ENCODE measurements at regions not wholly inside any gene's neighbourhood (a gene's known extent, or its start where the extent isn't known, plus 50 kb on each side); places are given as distances from the start of the nearest gene placed in this dataset.

DNA sequence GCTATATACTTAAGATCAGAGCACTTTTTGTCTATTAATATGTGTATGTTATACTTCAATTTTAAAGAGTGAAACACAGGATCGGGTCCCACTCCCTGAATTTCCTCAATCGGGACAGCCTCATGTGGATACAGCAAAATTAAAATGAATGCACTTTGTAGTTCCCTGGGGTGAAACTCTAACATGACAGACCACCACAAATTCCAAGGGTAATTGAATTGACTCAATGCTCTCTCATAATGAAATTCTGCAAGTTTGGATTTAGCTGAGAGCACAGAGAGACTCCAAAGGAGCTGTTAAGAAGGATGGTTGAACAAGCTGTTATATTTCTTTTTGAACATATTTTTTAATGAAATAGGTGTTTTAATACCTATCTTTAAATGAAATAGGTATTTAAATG lies 413.6 kb downstream of the GXYLT1 start:
- Mint-ChIP-seq H3K36me3 (no peaks in the 10 kb centered on the region), H3K27ac (no peak overlapping the region), H3K9me3 (peaks cover 3% of the 10 kb centered on the region), H3K4me1 (ENCODE audit: low read depth in 2 of 2) (no peaks in the 10 kb centered on the region), H3K4me3 (no peak overlapping the region), H3K27me3 (no peaks in the 10 kb centered on the region)
- ATAC-seq: no peak
- no peak for DNase-seq (ENCODE audit: low spot score)

GRCh38 chr12:41724216-41724615 lies 420.5 kb downstream of the GXYLT1 start:
- H3K27me3 Mint-ChIP-seq: no peaks in the 10 kb centered on the region
- H3K4me3 Mint-ChIP-seq: no peak overlapping the region
- peaks cover 3% of the 10 kb centered on the region for H3K9me3 Mint-ChIP-seq
- DNase-seq (ENCODE audit: low spot score) (no peak), ATAC-seq (no peak)
- no peaks in the 10 kb centered on the region for H3K36me3 Mint-ChIP-seq
- H3K27ac Mint-ChIP-seq: no peak overlapping the region
- no peaks in the 10 kb centered on the region for H3K4me1 Mint-ChIP-seq (ENCODE audit: low read depth in 2 of 2)

- Mint-ChIP-seq H3K4me1 (ENCODE audit: low read depth in 2 of 2) (no peaks in the 10 kb centered on the region), H3K27me3 (no peaks in the 10 kb centered on the region)
Measured at GRCh38 chr12:41719214-41719613, 425.5 kb downstream of the GXYLT1 start.

DNA sequence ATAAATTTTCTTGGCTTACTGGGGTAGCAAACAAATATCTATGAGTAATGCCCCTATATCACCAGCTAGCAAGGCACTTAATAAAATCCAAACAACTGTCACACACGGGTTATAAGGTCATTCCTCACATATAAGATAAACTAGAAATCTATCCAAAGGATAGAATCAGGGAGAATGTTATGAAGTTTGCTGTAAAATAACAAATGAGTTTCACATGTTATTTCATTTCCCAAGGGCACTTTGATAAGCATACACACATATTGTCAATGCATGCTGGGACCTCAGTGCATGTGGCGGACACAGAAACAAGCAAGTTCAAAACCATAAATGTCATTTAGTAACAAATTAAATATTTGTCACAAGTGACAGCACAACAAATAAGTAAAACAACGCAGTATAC lies 429.4 kb downstream of the GXYLT1 start:
- DNase-seq (ENCODE audit: low spot score) (no peak), ATAC-seq (no peak)
- no peak overlapping the region for H3K4me3 Mint-ChIP-seq
- no peaks in the 10 kb centered on the region for H3K36me3 Mint-ChIP-seq
- no peak overlapping the region for H3K27ac Mint-ChIP-seq
- H3K4me1 Mint-ChIP-seq (ENCODE audit: low read depth in 2 of 2): no peaks in the 10 kb centered on the region
- H3K27me3 Mint-ChIP-seq: no peaks in the 10 kb centered on the region
- H3K9me3 Mint-ChIP-seq: no peaks in the 10 kb centered on the region

More at GRCh38 chr12:41719214-41719613, 425.5 kb downstream of the GXYLT1 start:
- Mint-ChIP-seq H3K9me3 (peaks cover 3% of the 10 kb centered on the region), H3K4me3 (no peak overlapping the region), H3K27ac (no peak overlapping the region), H3K36me3 (no peaks in the 10 kb centered on the region)
- DNase-seq (ENCODE audit: low spot score): no peak
- ATAC-seq: no peak

- H3K4me3 Mint-ChIP-seq: no peak overlapping the region
- H3K4me1 Mint-ChIP-seq (ENCODE audit: low read depth in 2 of 2): no peaks in the 10 kb centered on the region
- H3K9me3 Mint-ChIP-seq: peaks cover 7% of the 10 kb centered on the region
- DNase-seq (ENCODE audit: low spot score) (no peak), ATAC-seq (no peak)
- no peaks in the 10 kb centered on the region for H3K36me3 Mint-ChIP-seq
- no peak overlapping the region for H3K27ac Mint-ChIP-seq
- H3K27me3 Mint-ChIP-seq: no peaks in the 10 kb centered on the region
Measured at GRCh38 chr12:41709463-41710285, 435.0 kb downstream of the GXYLT1 start.

- DNase-seq (ENCODE audit: low spot score) (no peak), ATAC-seq (no peak)
- Mint-ChIP-seq H3K27me3 (no peaks in the 10 kb centered on the region), H3K27ac (no peak overlapping the region), H3K4me1 (ENCODE audit: low read depth in 2 of 2) (no peaks in the 10 kb centered on the region), H3K4me3 (no peak overlapping the region), H3K9me3 (peaks cover 7% of the 10 kb centered on the region), H3K36me3 (no peaks in the 10 kb centered on the region)
Measured at GRCh38 chr12:41709012-41709411, 435.7 kb downstream of the GXYLT1 start.

- ATAC-seq (no peak), DNase-seq (ENCODE audit: low spot score) (no peak)
- no peak overlapping the region for H3K4me3 Mint-ChIP-seq
- H3K4me1 Mint-ChIP-seq (ENCODE audit: low read depth in 2 of 2): no peaks in the 10 kb centered on the region
- peaks cover 0 to 8% of the 10 kb centered on the region in 2 donors for H3K27me3 Mint-ChIP-seq
- H3K27ac Mint-ChIP-seq: no peak overlapping the region
- H3K36me3 Mint-ChIP-seq: no peaks in the 10 kb centered on the region
- H3K9me3 Mint-ChIP-seq: peaks cover 7% of the 10 kb centered on the region
Measured at GRCh38 chr12:41706376-41706775, 438.3 kb downstream of the GXYLT1 start.

DNA sequence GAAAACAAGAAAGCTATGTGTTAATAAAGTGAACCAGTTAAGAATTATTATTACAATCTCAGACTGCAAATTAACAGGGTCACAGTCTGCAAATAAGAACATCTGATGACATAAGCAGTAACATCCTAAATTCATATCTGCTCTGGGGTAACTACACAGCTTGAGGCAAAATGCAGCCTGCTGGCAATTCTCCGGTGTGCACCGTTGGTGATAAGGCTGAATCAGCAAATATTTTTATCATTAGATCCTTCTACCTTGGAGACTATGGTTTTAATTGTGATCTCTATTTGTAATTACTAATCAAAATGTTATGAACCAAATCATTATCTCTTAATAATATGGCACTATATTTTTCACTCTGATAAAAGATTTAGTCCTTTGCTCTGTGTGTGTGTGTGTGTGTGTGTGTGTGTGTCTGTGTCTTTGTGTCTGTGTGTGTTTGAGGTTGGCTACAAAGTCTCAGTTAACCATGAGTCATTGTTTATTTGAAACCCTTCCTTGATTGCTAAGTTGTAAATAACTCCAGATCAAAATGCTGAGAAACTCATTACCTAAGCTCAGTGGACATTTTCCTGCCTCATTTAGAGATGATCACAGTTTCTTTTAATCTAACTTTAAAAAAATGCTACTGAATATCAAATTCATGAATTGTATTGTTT lies 442.6 kb downstream of the GXYLT1 start:
- DNase-seq (ENCODE audit: low spot score) (no peak), ATAC-seq (no peak)
- peaks cover 2% of the 10 kb centered on the region for H3K9me3 Mint-ChIP-seq
- H3K27me3 Mint-ChIP-seq: peaks cover 0 to 8% of the 10 kb centered on the region in 2 donors
- no peaks in the 10 kb centered on the region for H3K4me1 Mint-ChIP-seq (ENCODE audit: low read depth in 2 of 2)
- H3K4me3 Mint-ChIP-seq: no peak overlapping the region
- H3K27ac Mint-ChIP-seq: no peak overlapping the region
- no peaks in the 10 kb centered on the region for H3K36me3 Mint-ChIP-seq

- no peaks in the 10 kb centered on the region for H3K9me3 Mint-ChIP-seq
- no peak for ATAC-seq
- no peaks in the 10 kb centered on the region for H3K4me1 Mint-ChIP-seq (ENCODE audit: low read depth in 2 of 2)
- H3K4me3 Mint-ChIP-seq: no peak overlapping the region
- H3K36me3 Mint-ChIP-seq: no peaks in the 10 kb centered on the region
- no peak for DNase-seq (ENCODE audit: low spot score)
- H3K27ac Mint-ChIP-seq: no peak overlapping the region
- H3K27me3 Mint-ChIP-seq: peaks cover 0 to 8% of the 10 kb centered on the region in 2 donors
Measured at GRCh38 chr12:41700940-41701339, 443.7 kb downstream of the GXYLT1 start.

GRCh38 chr12:41699658-41700057 lies 445.0 kb downstream of the GXYLT1 start:
- Mint-ChIP-seq H3K27me3 (peaks cover 0 to 8% of the 10 kb centered on the region in 2 donors), H3K4me1 (ENCODE audit: low read depth in 2 of 2) (no peaks in the 10 kb centered on the region), H3K36me3 (no peaks in the 10 kb centered on the region), H3K27ac (no peak overlapping the region), H3K9me3 (no peaks in the 10 kb centered on the region), H3K4me3 (no peak overlapping the region)
- ATAC-seq (no peak), DNase-seq (ENCODE audit: low spot score) (no peak)

DNA sequence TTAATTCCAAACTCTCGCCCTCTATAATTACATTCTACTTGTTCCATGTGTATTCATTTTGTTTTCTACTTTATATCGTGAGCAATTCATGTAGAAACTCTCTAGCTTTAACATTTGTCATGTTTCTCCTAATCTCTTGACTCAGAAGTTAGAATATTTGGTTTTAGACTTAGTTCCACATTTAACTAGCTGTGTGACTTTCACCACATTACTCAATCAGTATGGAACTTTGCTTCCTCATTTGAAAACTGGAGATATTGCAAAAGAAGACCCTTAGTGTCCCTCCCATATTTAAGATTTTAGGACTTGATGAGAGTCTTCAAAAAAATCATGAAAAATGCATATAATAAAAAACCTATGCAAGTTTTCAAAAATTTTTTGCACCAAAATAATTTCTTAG lies 447.5 kb downstream of the GXYLT1 start:
- ATAC-seq (no peak), DNase-seq (ENCODE audit: low spot score) (no peak)
- Mint-ChIP-seq H3K36me3 (no peaks in the 10 kb centered on the region), H3K9me3 (no peaks in the 10 kb centered on the region), H3K4me1 (ENCODE audit: low read depth in 2 of 2) (no peaks in the 10 kb centered on the region), H3K4me3 (no peak overlapping the region), H3K27me3 (no peaks in the 10 kb centered on the region), H3K27ac (no peak overlapping the region)

GRCh38 chr12:41684997-41685396 lies 459.7 kb downstream of the GXYLT1 start:
- H3K27me3 Mint-ChIP-seq: no peaks in the 10 kb centered on the region
- DNase-seq (ENCODE audit: low spot score): no peak

DNA sequence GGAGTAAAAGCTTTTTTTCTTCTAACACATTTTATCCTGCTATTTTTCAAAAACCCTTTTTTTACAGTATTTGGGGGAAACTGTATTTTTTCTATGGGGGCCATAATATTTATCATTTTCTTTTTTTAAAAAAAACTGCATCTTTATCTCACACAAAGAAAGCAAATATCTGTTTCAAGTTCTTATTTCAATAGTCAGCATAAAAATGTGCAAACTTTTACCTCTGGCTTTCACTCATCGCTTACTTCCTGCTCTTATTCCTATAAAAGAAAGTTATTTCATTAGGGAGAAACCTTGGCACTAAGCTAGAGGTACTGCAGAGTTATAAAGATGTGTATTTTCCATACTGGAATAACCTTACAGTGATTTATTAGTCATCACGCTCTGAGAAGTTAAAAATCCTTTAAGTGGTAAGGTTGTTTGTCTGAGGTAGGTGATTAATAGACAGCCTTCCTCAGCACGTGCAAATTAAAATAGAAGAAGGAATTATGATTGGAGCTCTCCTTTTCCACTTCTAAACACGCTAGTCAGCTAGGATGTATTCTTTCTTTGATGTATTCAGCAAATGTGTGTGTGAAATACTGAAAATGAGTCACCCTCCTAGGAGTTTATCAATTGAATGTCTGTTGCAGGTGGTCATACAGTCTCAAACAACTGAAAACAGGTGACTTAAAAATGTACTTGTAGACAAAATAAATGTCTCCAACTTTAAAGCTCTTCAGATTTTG lies 461.0 kb downstream of the GXYLT1 start:
- H3K4me3 Mint-ChIP-seq: no peak overlapping the region
- H3K9me3 Mint-ChIP-seq: peaks cover 9% of the 10 kb centered on the region
- H3K27me3 Mint-ChIP-seq: no peaks in the 10 kb centered on the region
- no peaks in the 10 kb centered on the region for H3K4me1 Mint-ChIP-seq (ENCODE audit: low read depth in 2 of 2)
- no peak for DNase-seq (ENCODE audit: low spot score)
- no peak overlapping the region for H3K27ac Mint-ChIP-seq
- H3K36me3 Mint-ChIP-seq: no peaks in the 10 kb centered on the region
- ATAC-seq: no peak

More at GRCh38 chr12:41684997-41685396, 459.7 kb downstream of the GXYLT1 start:
- H3K4me1 Mint-ChIP-seq (ENCODE audit: low read depth in 2 of 2): no peaks in the 10 kb centered on the region
- no peaks in the 10 kb centered on the region for H3K36me3 Mint-ChIP-seq
- peaks cover 4% of the 10 kb centered on the region for H3K9me3 Mint-ChIP-seq
- no peak for ATAC-seq
- H3K27ac Mint-ChIP-seq: no peak overlapping the region
- H3K4me3 Mint-ChIP-seq: no peak overlapping the region

GRCh38 chr12:41683023-41683422 lies 461.7 kb downstream of the GXYLT1 start:
- H3K36me3 Mint-ChIP-seq: no peaks in the 10 kb centered on the region

More at GRCh38 chr12:41683023-41683422, 461.7 kb downstream of the GXYLT1 start:
- DNase-seq (ENCODE audit: low spot score): no peak
- no peaks in the 10 kb centered on the region for H3K27me3 Mint-ChIP-seq
- no peak overlapping the region for H3K4me3 Mint-ChIP-seq
- peaks cover 12% of the 10 kb centered on the region for H3K9me3 Mint-ChIP-seq
- H3K27ac Mint-ChIP-seq: no peak overlapping the region
- no peak for ATAC-seq
- no peaks in the 10 kb centered on the region for H3K4me1 Mint-ChIP-seq (ENCODE audit: low read depth in 2 of 2)
